Natural killer cell (primary cell): ENCODE measurements at regions not wholly inside any gene's neighbourhood (a gene's known extent, or its start where the extent isn't known, plus 50 kb on each side); places are given as distances from the start of the nearest gene placed in this dataset.

Source experiments
- ATAC-seq, 3 donors: fragments of 150-1000 bp in 2 of 3; fragments of 200-7000 bp in 1 of 3; cut with Tn5 transposase; 1 replicate in 1 of 3; 2 replicates in 2 of 3; pipeline ENCODE4 v1.10.0; 2021; ENCODE audit warnings: mild to moderate bottlenecking in 2 of 3, moderate library complexity in 2 of 3
- DNase-seq, 2 donors: peaks; one replicate each; pipeline versions ENCODE4 v3.0.0 to v3.0.0-alpha.2; 2013 to 2021; ENCODE audit warnings: mixed read lengths in 1 of 2
- H3K27ac ChIP-seq: one replicate; pipeline ENCODE4 v1.5.1; 2013; ENCODE audit warnings: mild to moderate bottlenecking, low read length
- H3K27me3 ChIP-seq: one replicate; pipeline ENCODE4 v1.6.1; 2013; ENCODE audit warnings: low read length; ENCODE audit not compliant: control insufficient read depth, insufficient read depth
- H3K36me3 ChIP-seq: one replicate; pipeline ENCODE4 v1.6.1; 2013; ENCODE audit warnings: low read length; ENCODE audit not compliant: control insufficient read depth, insufficient read depth
- H3K4me1 ChIP-seq: one replicate; pipeline ENCODE4 v1.6.1; 2013; ENCODE audit warnings: low read length; ENCODE audit not compliant: control insufficient read depth, insufficient read depth
- H3K4me3 ChIP-seq: one replicate; pipeline ENCODE4 v1.5.1; 2013; ENCODE audit warnings: low read length
- H3K9me3 ChIP-seq: one replicate; pipeline ENCODE4 v1.6.1; 2013; ENCODE audit warnings: low read length; ENCODE audit not compliant: control insufficient read depth, insufficient read depth
- H3K27ac Mint-ChIP-seq, 2 donors: one replicate each; pipeline ENCODE4 v1.8.0; 2022; ENCODE audit warnings: mild to moderate bottlenecking in 2 of 2, mixed read lengths in 2 of 2, moderate library complexity in 1 of 2
- H3K27me3 Mint-ChIP-seq, 2 donors: one replicate each; pipeline ENCODE4 v1.8.0; 2022; ENCODE audit warnings: low read depth in 2 of 2, mixed read lengths in 2 of 2
- H3K36me3 Mint-ChIP-seq: one replicate; pipeline ENCODE4 v1.8.0; 2022; ENCODE audit warnings: mixed read lengths
- H3K4me1 Mint-ChIP-seq, 2 donors: one replicate each; pipeline ENCODE4 v1.8.0; 2022; ENCODE audit warnings: mixed read lengths in 2 of 2
- H3K4me3 Mint-ChIP-seq: one replicate; pipeline ENCODE4 v1.8.0; 2022; ENCODE audit warnings: mild to moderate bottlenecking, moderate library complexity, mixed read lengths
- H3K9me3 Mint-ChIP-seq, 2 donors: one replicate each; pipeline ENCODE4 v1.8.0; 2022; ENCODE audit warnings: mixed read lengths in 2 of 2
- CTCF ChIP-seq: fragments of 200-600 bp; IDR thresholded peaks from one replicate; pipeline ENCODE4 v1.8.0; 2022; ENCODE audit warnings: antibody characterized with exemption
- WGBS: methylation state at CpG from one replicate; pipeline ENCODE4 v1.1.7; 2013; ENCODE audit warnings: missing lambda C conversion rate; ENCODE audit not compliant: insufficient coverage; 5-methylcytosine and 5-hydroxymethylcytosine counted together
- intact Hi-C: fragments of 100-400 bp; cut with micrococcal nuclease; formaldehyde crosslinking; loops from one replicate; pipeline ENCODE4 v1.14.2; 2022

GRCh38 chr2:128958241-128958640 is 639.6 kb upstream of the HS6ST1 start:
- Histone ChIP-seq H3K27me3 (no peaks in the 10 kb centered on the region), H3K4me3 (no peak overlapping the region), H3K27ac (no peak overlapping the region), H3K4me1 (no peaks in the 10 kb centered on the region), H3K9me3 (peaks cover 3% of the 10 kb centered on the region), H3K36me3 (no peaks in the 10 kb centered on the region)
- no peak overlapping the region for H3K27ac Mint-ChIP-seq
- ATAC-seq = no peak
- no peak overlapping the region for H3K4me3 Mint-ChIP-seq
- TF ChIP-seq CTCF = no peak
- H3K36me3 Mint-ChIP-seq = no peaks in the 10 kb centered on the region
- no peaks in the 10 kb centered on the region for H3K4me1 Mint-ChIP-seq
- peaks cover 3 to 14% of the 10 kb centered on the region in 2 donors for H3K9me3 Mint-ChIP-seq
- H3K27me3 Mint-ChIP-seq = no peaks in the 10 kb centered on the region
- intact Hi-C loops = no loop called here
- no peak for DNase-seq
- 84% methylated on average over 4 of the region's 4 CpGs for WGBS

- ATAC-seq (no peak), DNase-seq (no peak)
- H3K36me3 Mint-ChIP-seq = no peaks in the 10 kb centered on the region
- no peak overlapping the region for H3K27ac Mint-ChIP-seq
- Histone ChIP-seq H3K4me3 (no peak overlapping the region), H3K36me3 (no peaks in the 10 kb centered on the region), H3K4me1 (no peaks in the 10 kb centered on the region), H3K9me3 (no peaks in the 10 kb centered on the region), H3K27ac (no peak overlapping the region), H3K27me3 (no peaks in the 10 kb centered on the region)
- no peaks in the 10 kb centered on the region for H3K4me1 Mint-ChIP-seq
- peaks cover 2 to 3% of the 10 kb centered on the region in 2 donors for H3K9me3 Mint-ChIP-seq
- TF ChIP-seq CTCF = no peak
- H3K4me3 Mint-ChIP-seq = no peak overlapping the region
- intact Hi-C loops = no loop called here
- no peaks in the 10 kb centered on the region for H3K27me3 Mint-ChIP-seq
Observed at GRCh38 chr2:128967646-128968045, 649.0 kb upstream of the HS6ST1 start.

GRCh38 chr2:128969374-128969773 is 650.7 kb upstream of the HS6ST1 start:
- H3K27ac ChIP-seq = no peak overlapping the region
- no peak for TF ChIP-seq CTCF
- H3K36me3 Mint-ChIP-seq = no peaks in the 10 kb centered on the region
- no peaks in the 10 kb centered on the region for H3K4me1 Mint-ChIP-seq
- H3K9me3 ChIP-seq = no peaks in the 10 kb centered on the region
- intact Hi-C loops = no loop called here
- no peaks in the 10 kb centered on the region for H3K36me3 ChIP-seq
- no peaks in the 10 kb centered on the region for H3K27me3 Mint-ChIP-seq
- H3K9me3 Mint-ChIP-seq = no peaks in the 10 kb centered on the region
- H3K4me3 Mint-ChIP-seq = no peak overlapping the region
- H3K27me3 ChIP-seq = no peaks in the 10 kb centered on the region
- H3K4me1 ChIP-seq = no peaks in the 10 kb centered on the region
- DNase-seq (no peak), ATAC-seq (no peak)
- no peak overlapping the region for H3K27ac Mint-ChIP-seq
- no peak overlapping the region for H3K4me3 ChIP-seq

GRCh38 chr2:128970332-128971116 is 651.9 kb upstream of the HS6ST1 start:
- DNase-seq (no peak), ATAC-seq (no peak)
- 45% methylated on average over 9 of the region's 10 CpGs for WGBS
- H3K9me3 Mint-ChIP-seq = no peaks in the 10 kb centered on the region
- no peak for TF ChIP-seq CTCF
- intact Hi-C loops = no loop called here
- H3K27me3 ChIP-seq = no peaks in the 10 kb centered on the region
- H3K4me1 ChIP-seq = no peaks in the 10 kb centered on the region
- H3K36me3 ChIP-seq = no peaks in the 10 kb centered on the region
- H3K36me3 Mint-ChIP-seq = no peaks in the 10 kb centered on the region
- no peak overlapping the region for H3K4me3 ChIP-seq
- H3K27ac Mint-ChIP-seq = no peak overlapping the region
- H3K4me3 Mint-ChIP-seq = no peak overlapping the region
- H3K9me3 ChIP-seq = no peaks in the 10 kb centered on the region
- H3K27me3 Mint-ChIP-seq = no peaks in the 10 kb centered on the region
- H3K27ac ChIP-seq = no peak overlapping the region
- H3K4me1 Mint-ChIP-seq = no peaks in the 10 kb centered on the region
